Large intestine (tissue), 3 donors: ENCODE measurements at regions not wholly inside any gene's neighbourhood (a gene's known extent, or its start where the extent isn't known, plus 50 kb on each side); places are given as distances from the start of the nearest gene placed in this dataset.

Experiments
- DNase-seq, 2 donors: peaks; one replicate each; pipeline versions ENCODE4 v3.0.0 to v3.0.0-alpha.2; 2013
- H3K27ac ChIP-seq: one replicate; pipeline ENCODE4 v1.5.1; 2013; ENCODE audit warnings: low read length
- H3K27me3 ChIP-seq: 2 replicates; pipeline ENCODE4 v1.6.1; 2013; ENCODE audit warnings: low read length; ENCODE audit not compliant: control insufficient read depth, insufficient read depth
- H3K36me3 ChIP-seq: 2 replicates; pipeline ENCODE4 v1.6.1; 2013; ENCODE audit warnings: low read length; ENCODE audit not compliant: control insufficient read depth, insufficient read depth
- H3K4me1 ChIP-seq: one replicate; pipeline ENCODE4 v1.6.1; 2013; ENCODE audit warnings: low read length; ENCODE audit not compliant: control insufficient read depth, insufficient read depth
- H3K4me3 ChIP-seq: one replicate; pipeline ENCODE4 v1.5.1; 2013; ENCODE audit warnings: low read length
- H3K9me3 ChIP-seq: one replicate; pipeline ENCODE4 v1.6.1; 2013; ENCODE audit warnings: mild to moderate bottlenecking, low read depth, low read length, moderate library complexity; ENCODE audit not compliant: control insufficient read depth
- WGBS: methylation state at CpG from one replicate; pipeline ENCODE4 v1.1.5; 2013; ENCODE audit warnings: low lambda C conversion rate; ENCODE audit not compliant: insufficient coverage; 5-methylcytosine and 5-hydroxymethylcytosine counted together

- no peak for DNase-seq
- Histone ChIP-seq H3K36me3 (no peaks in the 10 kb centered on the region), H3K4me3 (no peak overlapping the region), H3K4me1 (no peaks in the 10 kb centered on the region), H3K27ac (no peak overlapping the region), H3K27me3 (no peaks in the 10 kb centered on the region), H3K9me3 (no peaks in the 10 kb centered on the region)
- WGBS = no CpG with 5 or more reads among the region's 9 CpGs
Observed at GRCh38 chr19:29119590-29119989, 93.4 kb downstream of the UQCRFS1 start.

- Histone ChIP-seq H3K9me3 (no peaks in the 10 kb centered on the region), H3K27ac (no peak overlapping the region), H3K4me3 (no peak overlapping the region), H3K36me3 (no peaks in the 10 kb centered on the region), H3K27me3 (no peaks in the 10 kb centered on the region), H3K4me1 (no peaks in the 10 kb centered on the region)
- no peak for DNase-seq
- WGBS = no CpG with 5 or more reads among the region's 3 CpGs
Observed at GRCh38 chr19:29118389-29118788, 94.6 kb downstream of the UQCRFS1 start.

GRCh38 chr19:29117926-29118325 is 95.0 kb downstream of the UQCRFS1 start:
- no peak overlapping the region for H3K27ac ChIP-seq
- no CpG with 5 or more reads among the region's 7 CpGs for WGBS
- no peak for DNase-seq
- H3K4me3 ChIP-seq = no peak overlapping the region
- no peaks in the 10 kb centered on the region for H3K27me3 ChIP-seq
- H3K36me3 ChIP-seq = no peaks in the 10 kb centered on the region
- H3K4me1 ChIP-seq = no peaks in the 10 kb centered on the region
- no peaks in the 10 kb centered on the region for H3K9me3 ChIP-seq

- Histone ChIP-seq H3K4me3 (no peak overlapping the region), H3K36me3 (no peaks in the 10 kb centered on the region), H3K4me1 (no peaks in the 10 kb centered on the region), H3K27me3 (no peaks in the 10 kb centered on the region), H3K27ac (no peak overlapping the region), H3K9me3 (no peaks in the 10 kb centered on the region)
- DNase-seq = no peak
- no CpG with 5 or more reads among the region's 1 CpG for WGBS
Observed at GRCh38 chr19:29115181-29115580, 97.8 kb downstream of the UQCRFS1 start.

- no peak overlapping the region for H3K27ac ChIP-seq
Observed at GRCh38 chr19:29113838-29114237, 99.1 kb downstream of the UQCRFS1 start.

GRCh38 chr19:29111576-29111975 is 101.4 kb downstream of the UQCRFS1 start:
- no peak for DNase-seq
- Histone ChIP-seq H3K9me3 (no peaks in the 10 kb centered on the region), H3K27me3 (no peaks in the 10 kb centered on the region), H3K36me3 (no peaks in the 10 kb centered on the region), H3K4me3 (no peak overlapping the region), H3K27ac (no peak overlapping the region), H3K4me1 (no peaks in the 10 kb centered on the region)
- WGBS = 14% methylated on average over 1 of the region's 6 CpGs

More at GRCh38 chr19:29113838-29114237, 99.1 kb downstream of the UQCRFS1 start:
- no CpG with 5 or more reads among the region's 9 CpGs for WGBS
- H3K9me3 ChIP-seq = no peaks in the 10 kb centered on the region
- H3K4me3 ChIP-seq = no peak overlapping the region
- DNase-seq = no peak
- H3K27me3 ChIP-seq = no peaks in the 10 kb centered on the region
- H3K4me1 ChIP-seq = no peaks in the 10 kb centered on the region
- H3K36me3 ChIP-seq = no peaks in the 10 kb centered on the region

- Histone ChIP-seq H3K4me1 (no peaks in the 10 kb centered on the region), H3K9me3 (no peaks in the 10 kb centered on the region), H3K27me3 (no peaks in the 10 kb centered on the region), H3K36me3 (no peaks in the 10 kb centered on the region), H3K4me3 (no peak overlapping the region), H3K27ac (no peak overlapping the region)
- no peak for DNase-seq
- WGBS = no CpG with 5 or more reads among the region's 6 CpGs
Observed at GRCh38 chr19:29107831-29108230, 105.1 kb downstream of the UQCRFS1 start.

- no peak overlapping the region for H3K27ac ChIP-seq
- no peaks in the 10 kb centered on the region for H3K36me3 ChIP-seq
- no peaks in the 10 kb centered on the region for H3K9me3 ChIP-seq
- H3K4me3 ChIP-seq = no peak overlapping the region
- no peaks in the 10 kb centered on the region for H3K4me1 ChIP-seq
- DNase-seq = no peak
- WGBS = no CpG with 5 or more reads among the region's 7 CpGs
- no peaks in the 10 kb centered on the region for H3K27me3 ChIP-seq
Observed at GRCh38 chr19:29106346-29106885, 106.5 kb downstream of the UQCRFS1 start.

GRCh38 chr19:29105629-29106292 is 107.2 kb downstream of the UQCRFS1 start:
- H3K27ac ChIP-seq = no peak overlapping the region
- H3K4me3 ChIP-seq = no peak overlapping the region
- no CpG with 5 or more reads among the region's 11 CpGs for WGBS

GRCh38 chr19:29104605-29105241 is 108.2 kb downstream of the UQCRFS1 start:
- DNase-seq = no peak
- WGBS = no CpG with 5 or more reads among the region's 10 CpGs
- Histone ChIP-seq H3K4me1 (no peaks in the 10 kb centered on the region), H3K4me3 (no peak overlapping the region), H3K27ac (no peak overlapping the region), H3K36me3 (no peaks in the 10 kb centered on the region), H3K27me3 (no peaks in the 10 kb centered on the region), H3K9me3 (no peaks in the 10 kb centered on the region)

More at GRCh38 chr19:29105629-29106292, 107.2 kb downstream of the UQCRFS1 start:
- Histone ChIP-seq H3K36me3 (no peaks in the 10 kb centered on the region), H3K4me1 (no peaks in the 10 kb centered on the region), H3K9me3 (no peaks in the 10 kb centered on the region), H3K27me3 (no peaks in the 10 kb centered on the region)
- no peak for DNase-seq
